PFSK-1 (cell line): ENCODE measurements at regions not wholly inside any gene's neighbourhood (a gene's known extent, or its start where the extent isn't known, plus 50 kb on each side); places are given as distances from the start of the nearest gene placed in this dataset.

Experiments used
- POLR2AphosphoS5 ChIP-seq: IDR thresholded peaks from 2 replicates; pipeline ENCODE4 v1.6.1; 2012; ENCODE audit warnings: low read depth, mild to moderate bottlenecking, control low read depth, low read length, moderate library complexity
- TAF1 ChIP-seq: IDR thresholded peaks from 2 replicates; pipeline ENCODE4 v1.6.1; 2012; ENCODE audit warnings: low read length, control low read depth, borderline replicate concordance; ENCODE audit not compliant: insufficient read depth

- no peak for TF ChIP-seq TAF1
- no peak for TF ChIP-seq POLR2AphosphoS5
These were observed 1035.0 kb downstream of the TBC1D22A start for GRCh38 chr22:47797342-47797945.
